ENCODE measurements at regions not wholly inside any gene's neighbourhood (a gene's known extent, or its start where the extent isn't known, plus 50 kb on each side); places are given as distances from the start of the nearest gene placed in this dataset.

DNA sequence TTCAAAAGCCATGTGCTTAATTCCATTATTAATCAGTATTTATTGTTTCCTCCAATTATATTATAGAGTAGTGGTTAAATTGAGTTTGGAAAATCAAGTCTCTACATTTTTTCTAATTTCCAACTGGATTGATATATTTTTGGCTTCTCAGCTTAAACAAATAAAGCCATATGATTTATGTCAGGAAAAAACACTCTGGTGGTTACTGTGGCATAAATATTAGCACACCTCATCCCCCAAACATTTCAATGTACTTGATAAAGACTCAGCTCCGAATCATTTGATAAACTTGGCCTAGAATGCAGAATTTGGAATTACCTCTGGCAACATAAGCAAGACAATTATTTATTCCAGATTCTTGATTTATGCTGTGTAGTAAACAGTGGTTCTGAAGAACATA lies 2313.8 kb downstream of the ARAP2 start:
- TF ChIP-seq, protein P1, sequence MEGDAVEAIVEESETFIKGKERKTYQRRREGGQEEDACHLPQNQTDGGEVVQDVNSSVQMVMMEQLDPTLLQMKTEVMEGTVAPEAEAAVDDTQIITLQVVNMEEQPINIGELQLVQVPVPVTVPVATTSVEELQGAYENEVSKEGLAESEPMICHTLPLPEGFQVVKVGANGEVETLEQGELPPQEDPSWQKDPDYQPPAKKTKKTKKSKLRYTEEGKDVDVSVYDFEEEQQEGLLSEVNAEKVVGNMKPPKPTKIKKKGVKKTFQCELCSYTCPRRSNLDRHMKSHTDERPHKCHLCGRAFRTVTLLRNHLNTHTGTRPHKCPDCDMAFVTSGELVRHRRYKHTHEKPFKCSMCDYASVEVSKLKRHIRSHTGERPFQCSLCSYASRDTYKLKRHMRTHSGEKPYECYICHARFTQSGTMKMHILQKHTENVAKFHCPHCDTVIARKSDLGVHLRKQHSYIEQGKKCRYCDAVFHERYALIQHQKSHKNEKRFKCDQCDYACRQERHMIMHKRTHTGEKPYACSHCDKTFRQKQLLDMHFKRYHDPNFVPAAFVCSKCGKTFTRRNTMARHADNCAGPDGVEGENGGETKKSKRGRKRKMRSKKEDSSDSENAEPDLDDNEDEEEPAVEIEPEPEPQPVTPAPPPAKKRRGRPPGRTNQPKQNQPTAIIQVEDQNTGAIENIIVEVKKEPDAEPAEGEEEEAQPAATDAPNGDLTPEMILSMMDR (conservative IDR thresholded peaks at IDR 0.05; ENCODE audit: low read length) = no peak
- TF ChIP-seq EZH2phosphoT487 (IDR thresholded peaks at IDR 0.05; ENCODE audit: borderline replicate concordance, low read depth, low read length) = no peak
